GM21576 (cell line): ENCODE measurements at regions not wholly inside any gene's neighbourhood (a gene's known extent, or its start where the extent isn't known, plus 50 kb on each side); places are given as distances from the start of the nearest gene placed in this dataset.
"Not testable (repeated sequence)": the region's sequence is repeated elsewhere in the genome, so short reads cannot be mapped to it uniquely, and the experiment has no call there.

ENCODE experiments used
- ATAC-seq: cut with Tn5 transposase; IDR thresholded peaks from one replicate; pipeline ENCODE4 v1.9.1; 2021; ENCODE audit warnings: mild to moderate bottlenecking, moderate library complexity; ENCODE audit not compliant: unreplicated experiment

DNA sequence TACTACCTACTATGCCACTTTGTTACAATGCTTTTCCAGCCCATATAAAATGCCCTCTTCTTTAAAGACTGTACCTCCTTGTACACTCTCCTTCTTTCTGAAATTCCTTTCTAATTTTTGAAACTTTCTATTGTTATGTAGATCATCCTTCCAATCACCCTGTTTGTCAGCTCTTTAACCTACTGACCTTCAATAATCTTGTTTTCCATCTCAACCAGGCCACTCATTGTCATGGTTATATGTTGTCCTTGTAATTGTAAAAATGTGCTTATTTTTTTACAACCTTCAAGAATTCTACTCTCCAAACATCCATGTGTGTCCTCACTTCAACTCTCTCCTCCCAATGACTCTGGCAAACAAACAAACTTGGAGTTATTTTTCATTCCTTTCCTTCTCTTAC is 1172.6 kb upstream of the CELF2 start:
- no peak for ATAC-seq

DNA sequence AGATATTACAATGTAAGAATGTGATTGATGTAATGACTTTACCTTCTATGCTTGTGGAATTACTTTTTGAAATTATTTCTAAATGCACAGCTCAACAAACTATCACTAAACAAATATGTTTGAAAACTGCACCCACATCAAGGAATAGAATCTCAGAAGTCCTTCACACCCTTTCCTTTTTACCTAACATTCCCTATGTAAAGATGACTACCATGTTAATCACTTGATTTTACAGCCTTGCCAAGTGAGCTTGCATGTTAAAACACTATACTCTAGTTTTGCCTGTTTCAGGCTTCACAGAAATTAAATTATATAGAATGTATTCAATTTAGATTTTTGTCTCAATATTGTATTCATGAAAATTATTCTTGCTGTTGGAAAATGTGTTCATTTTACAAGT is 1169.4 kb upstream of the CELF2 start:
- no peak for ATAC-seq

- ATAC-seq, result no peak
Observed at GRCh38 chr10:9848981-9849380, 1168.7 kb upstream of the CELF2 start.

DNA sequence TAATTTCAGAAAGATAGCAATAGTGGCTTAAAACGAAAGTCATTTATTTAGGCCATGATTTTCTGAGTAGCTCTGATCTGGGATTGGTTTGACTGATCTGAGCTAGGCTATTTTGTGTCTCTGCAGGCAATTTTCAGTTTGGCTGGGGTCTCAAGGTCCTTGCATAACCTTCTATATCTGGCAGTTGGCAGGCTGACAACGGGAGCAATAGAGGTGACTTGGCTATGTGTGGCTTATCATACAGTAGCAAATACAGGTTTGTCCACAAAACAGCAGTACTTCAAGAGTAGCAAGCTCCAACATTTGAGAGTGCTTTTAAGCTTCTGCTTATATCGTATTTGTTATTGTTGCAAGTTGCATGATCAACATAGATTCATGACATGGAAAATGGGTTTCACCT is 1167.3 kb upstream of the CELF2 start:
- ATAC-seq, result no peak

GRCh38 chr10:9851808-9852207 is 1165.9 kb upstream of the CELF2 start:
- ATAC-seq, result no peak

GRCh38 chr10:9853405-9854355 is 1164.0 kb upstream of the CELF2 start:
- ATAC-seq, result no peak

DNA sequence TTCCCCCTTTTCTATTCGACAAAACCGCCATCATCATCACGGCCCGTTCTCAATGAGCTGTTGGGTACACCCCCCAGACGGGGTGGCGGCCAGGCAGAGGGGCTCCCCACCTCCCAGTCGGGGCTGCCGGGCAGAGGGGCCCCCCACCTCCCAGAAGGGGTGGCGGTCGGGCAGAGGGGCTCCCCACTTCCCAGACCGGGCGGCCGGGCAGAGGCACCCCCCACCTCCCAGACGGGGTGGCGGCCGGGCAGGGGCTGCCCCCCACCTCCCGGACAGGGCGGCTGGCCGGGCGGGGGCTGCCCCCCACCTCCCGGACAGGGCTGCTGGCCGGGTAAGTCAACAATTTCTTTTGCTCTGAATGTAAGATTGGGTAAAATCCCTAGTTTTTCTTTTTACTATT is 1162.2 kb upstream of the CELF2 start:
- not testable (repeated sequence) for ATAC-seq

DNA sequence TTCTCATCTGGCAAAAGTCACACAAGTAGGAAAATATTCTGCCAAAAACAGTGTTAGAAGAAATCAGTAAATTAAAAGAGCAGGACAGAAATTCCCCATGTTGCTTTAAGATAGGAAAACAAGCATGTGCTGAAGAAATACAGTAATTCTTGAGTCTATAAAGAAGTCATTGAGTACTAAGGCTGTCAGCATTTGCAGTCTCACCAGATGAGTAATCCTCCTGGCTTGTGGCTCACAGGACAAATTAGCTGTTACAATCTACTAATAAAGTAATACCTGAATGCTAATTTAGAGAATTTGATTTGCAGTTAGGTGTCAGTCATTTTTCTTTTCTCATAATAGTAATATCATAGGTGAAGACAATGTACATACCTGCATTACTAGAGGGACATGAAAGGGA is 1158.9 kb upstream of the CELF2 start:
- no peak for ATAC-seq

DNA sequence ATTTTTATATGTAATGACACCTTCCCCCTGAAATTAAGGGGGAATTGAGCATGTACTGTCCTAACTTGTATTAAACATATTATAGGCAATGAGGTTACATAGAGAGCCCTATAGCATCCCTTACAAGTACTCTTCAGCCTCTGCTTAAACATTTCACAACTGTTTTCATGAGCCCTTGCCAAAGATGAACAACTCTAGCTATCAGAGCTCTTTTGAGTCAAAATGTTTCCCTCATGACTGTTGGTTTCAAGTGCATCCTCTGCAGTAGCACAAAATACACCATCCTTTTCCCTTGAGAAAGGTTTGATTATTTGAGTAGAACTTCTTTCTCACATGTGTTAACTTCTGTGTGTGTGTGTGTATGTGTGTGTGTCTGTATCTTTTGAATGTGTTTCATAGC is 1157.6 kb upstream of the CELF2 start:
- ATAC-seq, result no peak

DNA sequence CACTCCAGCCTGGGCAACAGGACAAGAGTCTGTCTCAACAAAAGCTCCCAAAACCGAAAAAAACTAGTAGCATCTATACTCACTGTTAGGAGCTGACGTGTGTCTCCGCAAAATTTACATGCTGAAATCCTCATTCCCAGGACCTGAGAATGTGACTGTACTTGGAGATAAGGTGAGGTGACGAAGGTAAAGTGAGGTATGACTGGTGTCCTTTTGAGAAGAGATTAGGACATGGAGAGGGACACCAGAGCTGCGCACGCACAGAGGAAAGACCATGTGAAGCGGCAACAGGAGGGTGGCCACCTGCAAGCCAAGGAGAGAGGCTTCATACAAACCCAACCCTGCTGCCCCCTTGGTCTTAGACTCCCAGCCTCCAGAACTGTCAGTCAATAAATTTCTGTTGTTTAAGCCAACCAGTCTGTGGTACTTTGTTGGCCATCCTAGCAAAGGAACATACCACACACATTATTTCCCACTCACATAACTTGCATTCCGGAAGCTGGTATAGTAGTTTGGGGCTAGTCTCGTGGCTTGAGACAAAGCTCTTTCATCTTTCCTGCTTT is 1154.0 kb upstream of the CELF2 start:
- ATAC-seq, result no peak

DNA sequence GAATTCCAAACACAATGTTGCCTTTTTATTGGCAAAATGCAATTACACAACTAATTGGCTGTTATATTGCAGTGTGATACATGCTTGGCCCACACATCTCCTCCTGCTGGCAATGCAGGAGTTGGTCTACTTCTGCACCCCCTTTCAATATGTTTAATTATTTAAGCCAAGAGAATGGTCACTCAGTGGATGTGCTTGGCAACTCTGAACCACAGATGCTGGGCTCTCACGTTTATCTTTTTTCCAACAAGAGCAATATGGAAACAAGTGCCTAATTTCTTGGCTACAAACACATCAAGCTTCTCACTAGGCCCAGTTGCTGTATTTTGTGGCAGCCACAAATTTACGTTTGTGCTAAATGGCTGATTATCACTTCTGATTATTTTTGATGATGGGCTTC is 1149.2 kb upstream of the CELF2 start:
- no peak for ATAC-seq

- no peak for ATAC-seq
Observed at GRCh38 chr10:9869205-9869604, 1148.5 kb upstream of the CELF2 start.

DNA sequence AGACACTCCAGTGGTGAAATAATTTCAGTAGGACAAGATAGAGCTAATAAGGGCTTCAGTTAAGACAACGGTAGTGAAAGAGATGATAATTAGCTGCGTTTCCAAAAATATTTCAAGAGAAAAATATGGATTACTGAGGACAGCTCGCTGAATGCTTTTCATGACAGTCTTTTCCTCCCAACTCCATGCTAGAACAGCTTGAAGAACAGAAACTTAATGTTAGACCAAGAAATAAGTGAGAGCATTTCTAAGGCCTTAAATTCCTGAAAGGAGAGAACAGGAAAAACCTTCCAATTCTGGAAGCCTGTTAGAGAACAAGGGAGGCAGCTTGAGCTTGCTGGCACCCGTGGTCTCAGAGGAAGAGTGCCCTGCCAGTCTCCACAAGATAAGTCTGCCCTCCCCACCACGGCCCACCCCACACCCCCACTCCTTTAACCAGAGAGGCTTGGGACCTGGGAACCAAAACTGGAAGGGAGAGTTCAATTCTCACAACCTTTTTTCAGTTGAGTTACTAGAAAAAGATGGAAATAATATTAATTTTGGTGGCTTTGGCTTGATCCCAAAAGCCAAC is 1148.0 kb upstream of the CELF2 start:
- no peak for ATAC-seq

DNA sequence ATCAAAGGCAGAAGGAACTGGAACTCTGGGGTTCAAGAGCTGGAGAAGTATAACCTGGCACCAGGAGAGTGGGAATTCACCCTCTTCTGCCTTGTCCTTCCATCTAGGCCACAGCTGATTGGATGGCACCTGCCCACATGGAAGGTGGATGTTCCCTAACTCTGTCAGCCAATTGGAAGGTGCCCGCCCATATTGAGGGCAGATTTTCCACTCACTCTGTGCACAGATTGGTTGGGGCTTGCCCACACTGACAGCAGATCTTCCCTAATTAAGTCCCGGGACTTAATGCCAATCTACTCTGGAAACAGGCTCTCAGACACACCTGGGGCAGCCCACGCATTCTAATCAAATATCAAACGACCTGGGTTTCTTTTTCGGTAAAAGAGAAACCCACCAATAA is 1142.3 kb upstream of the CELF2 start:
- no peak for ATAC-seq

- no peak for ATAC-seq
Observed at GRCh38 chr10:9877978-9878377, 1139.7 kb upstream of the CELF2 start.

DNA sequence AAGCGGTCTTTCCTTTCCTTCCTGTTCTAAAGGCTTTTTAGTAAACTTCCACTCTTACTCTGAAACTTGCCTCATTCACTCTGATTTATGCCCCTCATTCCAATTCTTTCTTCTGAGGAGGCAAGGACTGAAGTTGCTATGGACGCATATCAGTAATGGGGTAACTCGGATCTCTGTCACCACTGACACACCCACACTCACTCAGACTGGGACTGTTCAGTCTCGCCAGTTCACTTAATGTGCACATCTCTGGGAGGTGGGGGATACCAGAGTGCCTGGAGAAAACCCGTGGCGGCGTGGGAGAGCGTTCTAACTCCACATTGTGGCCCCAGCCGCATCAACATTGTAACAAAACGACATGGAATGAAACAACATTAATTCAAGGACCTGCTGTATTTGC is 1139.3 kb upstream of the CELF2 start:
- ATAC-seq, result no peak

DNA sequence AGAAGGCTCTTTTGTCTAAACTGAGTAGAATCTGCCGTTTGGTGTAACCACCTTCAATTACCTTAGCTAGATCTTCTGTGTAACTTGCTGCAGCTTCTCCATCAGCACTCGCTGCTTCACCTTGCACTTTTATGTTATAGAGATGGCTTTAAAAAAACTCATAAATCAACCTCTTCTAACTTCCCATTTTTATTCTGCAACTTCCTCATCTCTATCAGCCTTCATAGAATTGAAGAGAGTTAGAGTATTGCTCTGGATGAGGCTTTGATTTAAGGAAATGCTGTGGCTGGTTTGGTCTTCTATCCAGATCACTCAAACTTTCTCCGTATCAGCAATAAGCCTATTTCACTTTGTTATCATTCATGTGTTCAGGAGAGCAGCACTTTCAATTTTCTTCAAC is 1131.9 kb upstream of the CELF2 start:
- no peak for ATAC-seq

- no peak for ATAC-seq
Observed at GRCh38 chr10:9886772-9887171, 1130.9 kb upstream of the CELF2 start.

- ATAC-seq, result no peak
Observed at GRCh38 chr10:9895453-9895852, 1122.2 kb upstream of the CELF2 start.

DNA sequence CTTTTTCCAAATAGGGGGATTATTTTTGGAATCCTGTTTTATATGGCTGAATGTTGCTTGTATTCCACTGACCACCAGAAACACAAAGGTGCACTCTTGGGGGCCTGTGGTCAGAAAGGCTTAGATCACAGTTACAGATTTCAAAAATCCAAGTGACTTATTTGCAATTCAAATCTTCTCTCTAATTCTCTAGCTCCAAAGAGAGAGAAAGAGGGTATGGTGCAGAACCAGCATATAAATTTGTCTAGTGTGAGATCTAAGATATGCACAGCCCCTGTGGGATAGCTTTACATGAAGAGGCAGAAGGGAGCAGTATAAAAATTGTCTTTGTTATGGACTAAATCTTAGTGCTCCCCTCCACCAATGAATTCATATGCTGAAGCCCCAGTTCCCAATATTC is 1121.7 kb upstream of the CELF2 start:
- ATAC-seq, result no peak

DNA sequence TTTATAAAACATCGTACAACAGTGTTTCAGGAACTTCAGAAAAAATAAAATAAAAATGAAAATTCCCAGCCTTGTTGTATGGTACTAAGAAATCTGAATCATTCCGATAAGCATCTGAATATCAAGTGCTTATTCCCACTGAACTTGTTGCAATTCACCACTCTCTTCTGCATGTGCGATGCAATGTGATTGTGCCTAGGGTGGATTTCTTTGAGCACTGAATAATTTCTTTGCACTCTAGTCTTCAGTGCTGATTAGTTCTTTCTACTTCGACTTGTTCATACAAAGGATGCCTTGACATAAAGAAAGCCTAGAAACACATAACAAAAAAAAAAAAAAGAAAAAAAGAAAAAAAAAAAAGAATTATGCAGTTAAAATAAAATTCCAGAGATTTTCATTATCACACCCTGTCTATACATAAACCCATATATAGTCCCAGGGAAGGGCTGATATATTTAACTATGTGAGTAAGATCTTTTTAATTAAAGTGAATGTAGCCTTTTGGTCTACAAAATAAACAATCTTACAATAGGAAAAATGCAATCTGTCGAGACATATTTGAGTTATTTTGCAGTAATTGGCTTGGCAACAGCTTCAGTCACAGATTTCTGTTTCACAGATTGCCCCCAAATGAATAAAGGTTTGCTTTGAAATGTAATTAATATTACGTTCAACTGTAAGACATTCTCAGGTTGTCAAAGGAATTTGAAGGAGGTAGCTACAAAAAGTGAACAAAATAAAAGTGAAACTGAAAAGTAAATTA is 1118.9 kb upstream of the CELF2 start:
- no peak for ATAC-seq

DNA sequence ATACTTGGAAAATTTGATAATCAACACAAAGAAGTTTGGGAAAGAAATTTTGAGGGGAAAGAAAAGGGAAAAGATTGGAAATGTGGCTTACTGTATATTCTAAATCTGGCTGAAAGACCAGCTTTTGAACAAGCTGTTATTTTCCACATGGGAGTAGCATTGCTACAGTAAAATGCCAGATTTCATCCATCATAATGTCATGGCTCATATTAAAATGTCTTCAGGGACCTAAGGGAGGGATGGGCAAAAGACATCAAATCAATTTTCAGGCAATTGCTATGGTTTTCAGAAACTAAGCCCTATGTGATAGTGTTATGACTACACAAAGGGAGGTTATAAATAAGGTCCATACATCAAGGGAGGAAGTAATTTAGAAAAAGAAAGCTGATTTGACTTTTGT is 1116.9 kb upstream of the CELF2 start:
- ATAC-seq, result no peak
